Progenitor cell of endocrine pancreas (in vitro differentiated cells): ENCODE measurements at regions not wholly inside any gene's neighbourhood (a gene's known extent, or its start where the extent isn't known, plus 50 kb on each side); places are given as distances from the start of the nearest gene placed in this dataset.

Experiments used
- DNase-seq: peaks from one replicate; pipeline ENCODE4 v3.0.0; 2021; ENCODE audit warnings: low spot score; ENCODE audit not compliant: unreplicated experiment
- H3K27ac Mint-ChIP-seq: 2 replicates; pipeline ENCODE4 v1.8.0; 2021; ENCODE audit warnings: mild to moderate bottlenecking, moderate library complexity, mixed read lengths
- H3K27me3 Mint-ChIP-seq: 2 replicates; pipeline ENCODE4 v1.8.0; 2021; ENCODE audit warnings: mixed read lengths
- H3K36me3 Mint-ChIP-seq: 2 replicates; pipeline ENCODE4 v1.8.0; 2022; ENCODE audit warnings: mixed read lengths; ENCODE audit not compliant: insufficient read depth
- H3K4me1 Mint-ChIP-seq: 2 replicates; pipeline ENCODE4 v1.8.0; 2021; ENCODE audit warnings: low read depth, mixed read lengths
- H3K4me3 Mint-ChIP-seq: 2 replicates; pipeline ENCODE4 v1.8.0; 2021; ENCODE audit warnings: low read depth, mild to moderate bottlenecking, moderate library complexity, mixed read lengths
- H3K9me3 Mint-ChIP-seq: 2 replicates; pipeline ENCODE4 v1.8.0; 2021; ENCODE audit warnings: low read depth, mixed read lengths
- CTCF ChIP-seq: fragments of 200-600 bp; sonication (generic); IDR thresholded peaks from one replicate; pipeline ENCODE4 v1.5.0; 2021; ENCODE audit warnings: antibody characterized with exemption, mild to moderate bottlenecking; ENCODE audit not compliant: unreplicated experiment

GRCh38 chr4:66923081-66923865 lies 622.0 kb downstream of the CENPC start:
- Mint-ChIP-seq H3K36me3 (no peaks in the 10 kb centered on the region), H3K9me3 (no peaks in the 10 kb centered on the region), H3K4me1 (peaks cover 3% of the 10 kb centered on the region), H3K27ac (no peak overlapping the region), H3K4me3 (no peak overlapping the region), H3K27me3 (peaks cover 7% of the 10 kb centered on the region)
- no peak for TF ChIP-seq CTCF
- no peak for DNase-seq

- no peak for DNase-seq
- H3K36me3 Mint-ChIP-seq, result no peaks in the 10 kb centered on the region
- H3K4me1 Mint-ChIP-seq, result peaks cover 2% of the 10 kb centered on the region
- no peak for TF ChIP-seq CTCF
- H3K27ac Mint-ChIP-seq, result no peak overlapping the region
- H3K4me3 Mint-ChIP-seq, result no peak overlapping the region
- H3K27me3 Mint-ChIP-seq, result peaks cover 7% of the 10 kb centered on the region
- H3K9me3 Mint-ChIP-seq, result peaks cover 4% of the 10 kb centered on the region
Observed at GRCh38 chr4:66921433-66921832, 623.9 kb downstream of the CENPC start.

GRCh38 chr4:66920514-66920913 lies 624.8 kb downstream of the CENPC start:
- H3K27ac Mint-ChIP-seq, result no peak overlapping the region
- no peak for DNase-seq
- no peak for TF ChIP-seq CTCF
- H3K36me3 Mint-ChIP-seq, result no peaks in the 10 kb centered on the region
- H3K4me1 Mint-ChIP-seq, result peaks cover 2% of the 10 kb centered on the region
- no peak overlapping the region for H3K4me3 Mint-ChIP-seq
- peaks cover 7% of the 10 kb centered on the region for H3K27me3 Mint-ChIP-seq
- H3K9me3 Mint-ChIP-seq, result peaks cover 4% of the 10 kb centered on the region

- no peak for DNase-seq
- no peak overlapping the region for H3K4me3 Mint-ChIP-seq
- no peaks in the 10 kb centered on the region for H3K27me3 Mint-ChIP-seq
- H3K9me3 Mint-ChIP-seq, result peaks cover 9% of the 10 kb centered on the region
- H3K4me1 Mint-ChIP-seq, result peaks cover 8% of the 10 kb centered on the region
- no peak for TF ChIP-seq CTCF
- H3K27ac Mint-ChIP-seq, result no peak overlapping the region
- H3K36me3 Mint-ChIP-seq, result no peaks in the 10 kb centered on the region
Observed at GRCh38 chr4:66911880-66912279, 633.4 kb downstream of the CENPC start.

GRCh38 chr4:66906314-66906713 lies 639.0 kb downstream of the CENPC start:
- H3K36me3 Mint-ChIP-seq, result no peaks in the 10 kb centered on the region
- H3K4me1 Mint-ChIP-seq, result peaks cover 11% of the 10 kb centered on the region
- no peak overlapping the region for H3K27ac Mint-ChIP-seq
- H3K4me3 Mint-ChIP-seq, result no peak overlapping the region
- H3K27me3 Mint-ChIP-seq, result no peaks in the 10 kb centered on the region
- DNase-seq, result no peak
- TF ChIP-seq CTCF, result no peak
- peaks cover 5% of the 10 kb centered on the region for H3K9me3 Mint-ChIP-seq
